A673 (cell line): ENCODE measurements at regions not wholly inside any gene's neighbourhood (a gene's known extent, or its start where the extent isn't known, plus 50 kb on each side); places are given as distances from the start of the nearest gene placed in this dataset.

Experiments used
- BruUV-seq: library from RNA; stranded (reverse); fragments of 400-500 nt; replicated peaks from 2 replicates; lab custom pipeline; 2021; lab: Mats Ljungman, UMichigan
- CTCF ChIA-PET: fragments of 300-600 bp; sonication (Branson Sonifier 250); formaldehyde crosslinking; loops from one replicate; lab custom pipeline; 2022; ENCODE audit warnings: antibody characterized with exemption; lab: Charles Lee
- POLR2A ChIA-PET: fragments of 300-600 bp; sonication (Branson Sonifier 250); formaldehyde crosslinking; loops from one replicate; lab custom pipeline; 2022; ENCODE audit warnings: antibody characterized with exemption; ENCODE audit not compliant: low non-redundant PET; lab: Charles Lee
- DNase-seq: peaks from one replicate; pipeline ENCODE4 v3.0.0-alpha.2; 2015; ENCODE audit warnings: low spot score
- H3K27ac ChIP-seq: fragments of 200-600 bp; sonication (generic); 2 replicates; pipeline ENCODE4 v1.5.1; 2016; ENCODE audit warnings: mixed run types, low read depth, mild to moderate bottlenecking, mixed read lengths, antibody characterized with exemption, low read length; ENCODE audit not compliant: poor library complexity, severe bottlenecking
- H3K27me3 ChIP-seq: fragments of 200-600 bp; sonication (generic); replicated peaks from 2 replicates; pipeline ENCODE4 v1.6.1; 2017; ENCODE audit warnings: mixed run types, low read depth, mild to moderate bottlenecking, mixed read lengths, antibody characterized with exemption, low read length; ENCODE audit not compliant: insufficient read depth, poor library complexity
- H3K36me3 ChIP-seq: fragments of 200-600 bp; sonication (generic); 2 replicates; pipeline ENCODE4 v1.6.1; 2016; ENCODE audit warnings: mixed run types, mild to moderate bottlenecking, mixed read lengths, antibody characterized with exemption, low read length; ENCODE audit not compliant: insufficient read depth, poor library complexity, severe bottlenecking
- H3K4me1 ChIP-seq: fragments of 200-600 bp; sonication (generic); 2 replicates; pipeline ENCODE4 v1.6.1; 2017; ENCODE audit warnings: mixed run types, mild to moderate bottlenecking, mixed read lengths, antibody characterized with exemption, low read length; ENCODE audit not compliant: insufficient read depth, poor library complexity, severe bottlenecking
- H3K4me3 ChIP-seq: fragments of 200-600 bp; sonication (generic); 2 replicates; pipeline ENCODE4 v1.5.1; 2016; ENCODE audit warnings: low read depth, mixed run types, mild to moderate bottlenecking, mixed read lengths, low read length; ENCODE audit not compliant: poor library complexity, severe bottlenecking
- H3K9me3 ChIP-seq: fragments of 200-600 bp; sonication (generic); 2 replicates; pipeline ENCODE4 v1.6.1; 2016; ENCODE audit warnings: mixed run types, low read depth, mild to moderate bottlenecking, mixed read lengths, antibody characterized with exemption, low read length; ENCODE audit not compliant: poor library complexity, severe bottlenecking
- EZH2 ChIP-seq: fragments of 200-600 bp; sonication (generic); IDR thresholded peaks from 2 replicates; pipeline ENCODE4 v1.6.1; 2017; ENCODE audit warnings: borderline replicate concordance, low read depth, mild to moderate bottlenecking, mixed read lengths, antibody characterized with exemption, low read length; ENCODE audit not compliant: poor library complexity, severe bottlenecking
- intact Hi-C: fragments of 100-400 bp; cut with micrococcal nuclease; formaldehyde crosslinking; loops from one replicate; pipeline ENCODE4 v1.10.0; 2022; ENCODE audit not compliant: unreplicated experiment
- TF ChIP-seq, protein P1 (sequence below): fragments of 300-800, 200-600 bp; sonication (generic); conservative IDR thresholded peaks from 2 replicates; pipeline ENCODE4 v1.5.1; 2017; ENCODE audit warnings: low read depth, mild to moderate bottlenecking, antibody characterized with exemption, low read length, moderate library complexity, mixed read lengths

GRCh38 chr6:22098601-22099031 is 198.2 kb downstream of the PRL start:
- H3K27me3 ChIP-seq = no peaks in the 10 kb centered on the region
- no peaks in the 10 kb centered on the region for H3K36me3 ChIP-seq
- ChIA-PET CTCF (no interaction called here), POLR2A (no interaction called here)
- no peak overlapping the region for H3K27ac ChIP-seq
- no peaks in the 10 kb centered on the region for H3K9me3 ChIP-seq
- no TSS peak for BruUV-seq
- intact Hi-C loops = no loop called here
- DNase-seq = peak; percentile 58
- no peak overlapping the region for H3K4me3 ChIP-seq
- H3K4me1 ChIP-seq = peaks cover 15% of the 10 kb centered on the region
- TF ChIP-seq, protein P1, sequence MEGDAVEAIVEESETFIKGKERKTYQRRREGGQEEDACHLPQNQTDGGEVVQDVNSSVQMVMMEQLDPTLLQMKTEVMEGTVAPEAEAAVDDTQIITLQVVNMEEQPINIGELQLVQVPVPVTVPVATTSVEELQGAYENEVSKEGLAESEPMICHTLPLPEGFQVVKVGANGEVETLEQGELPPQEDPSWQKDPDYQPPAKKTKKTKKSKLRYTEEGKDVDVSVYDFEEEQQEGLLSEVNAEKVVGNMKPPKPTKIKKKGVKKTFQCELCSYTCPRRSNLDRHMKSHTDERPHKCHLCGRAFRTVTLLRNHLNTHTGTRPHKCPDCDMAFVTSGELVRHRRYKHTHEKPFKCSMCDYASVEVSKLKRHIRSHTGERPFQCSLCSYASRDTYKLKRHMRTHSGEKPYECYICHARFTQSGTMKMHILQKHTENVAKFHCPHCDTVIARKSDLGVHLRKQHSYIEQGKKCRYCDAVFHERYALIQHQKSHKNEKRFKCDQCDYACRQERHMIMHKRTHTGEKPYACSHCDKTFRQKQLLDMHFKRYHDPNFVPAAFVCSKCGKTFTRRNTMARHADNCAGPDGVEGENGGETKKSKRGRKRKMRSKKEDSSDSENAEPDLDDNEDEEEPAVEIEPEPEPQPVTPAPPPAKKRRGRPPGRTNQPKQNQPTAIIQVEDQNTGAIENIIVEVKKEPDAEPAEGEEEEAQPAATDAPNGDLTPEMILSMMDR = no peak
- no peak for TF ChIP-seq EZH2

GRCh38 chr6:22099231-22099630 is 197.6 kb downstream of the PRL start:
- ChIA-PET POLR2A (no interaction called here), CTCF (no interaction called here)
- intact Hi-C loops = no loop called here
- Histone ChIP-seq H3K27me3 (no peaks in the 10 kb centered on the region), H3K9me3 (no peaks in the 10 kb centered on the region), H3K36me3 (no peaks in the 10 kb centered on the region), H3K27ac (no peak overlapping the region), H3K4me1 (peaks cover 15% of the 10 kb centered on the region), H3K4me3 (no peak overlapping the region)
- TF ChIP-seq, protein P1 = no peak
- TF ChIP-seq EZH2 = no peak
- DNase-seq = no peak
- BruUV-seq = no TSS peak

GRCh38 chr6:22099923-22100322 is 196.9 kb downstream of the PRL start:
- H3K4me3 ChIP-seq = no peak overlapping the region
- no peaks in the 10 kb centered on the region for H3K9me3 ChIP-seq
- H3K27me3 ChIP-seq = no peaks in the 10 kb centered on the region
- H3K27ac ChIP-seq = no peak overlapping the region
- intact Hi-C loops = no loop called here
- H3K4me1 ChIP-seq = peaks cover 15% of the 10 kb centered on the region
- TF ChIP-seq EZH2 = no peak
- TF ChIP-seq, protein P1 = no peak
- POLR2A ChIA-PET = no interaction called here
- CTCF ChIA-PET = no interaction called here
- no TSS peak for BruUV-seq
- no peak for DNase-seq
- no peaks in the 10 kb centered on the region for H3K36me3 ChIP-seq
